Astrocyte of the cerebellum (primary cell): ENCODE measurements at regions not wholly inside any gene's neighbourhood (a gene's known extent, or its start where the extent isn't known, plus 50 kb on each side); places are given as distances from the start of the nearest gene placed in this dataset.
"Not testable (repeated sequence)": the region's sequence is repeated elsewhere in the genome, so short reads cannot be mapped to it uniquely, and the experiment has no call there.

Experiments used
- DNase-seq: peaks from one replicate; pipeline ENCODE4 v3.0.0-alpha.2; 2011; ENCODE audit warnings: low read depth
- H3K4me3 ChIP-seq: 2 replicates; pipeline ENCODE4 v1.5.1; 2011; ENCODE audit warnings: mild to moderate bottlenecking, low read depth, low read length, moderate library complexity
- in situ Hi-C: cut with HindIII; loops from 2 replicates; pipeline ENCODE4 v1.10.0; 2017; ENCODE audit warnings: low sequenced_read_pairs
- TF ChIP-seq, protein P1 (sequence below): IDR thresholded peaks from 2 replicates; pipeline ENCODE4 v1.5.1; 2012; ENCODE audit warnings: low read length, low read depth, moderate library complexity, mild to moderate bottlenecking; ENCODE audit errors: missing control alignments

DNA sequence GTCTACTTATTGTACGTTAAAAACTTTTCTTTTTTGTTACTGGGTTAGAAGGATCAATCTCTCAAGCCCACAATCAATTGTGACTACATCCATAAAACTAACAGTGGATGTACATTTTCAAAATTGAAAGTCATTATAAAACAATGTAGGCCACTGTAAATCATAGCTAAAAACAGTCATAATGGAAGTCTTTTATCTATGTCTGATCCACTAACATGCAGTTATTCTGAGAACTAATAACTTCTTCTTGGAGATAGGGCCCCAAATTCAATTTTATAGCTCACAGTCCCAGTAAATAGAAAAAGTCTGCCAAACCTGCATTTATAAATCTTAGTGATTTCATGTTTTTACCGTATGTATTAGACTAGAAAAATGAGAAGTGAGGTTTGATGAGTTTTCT is 187.3 kb upstream of the MMS22L start:
- DNase-seq = no peak
- in situ Hi-C loops = no loop called here
- TF ChIP-seq, protein P1, sequence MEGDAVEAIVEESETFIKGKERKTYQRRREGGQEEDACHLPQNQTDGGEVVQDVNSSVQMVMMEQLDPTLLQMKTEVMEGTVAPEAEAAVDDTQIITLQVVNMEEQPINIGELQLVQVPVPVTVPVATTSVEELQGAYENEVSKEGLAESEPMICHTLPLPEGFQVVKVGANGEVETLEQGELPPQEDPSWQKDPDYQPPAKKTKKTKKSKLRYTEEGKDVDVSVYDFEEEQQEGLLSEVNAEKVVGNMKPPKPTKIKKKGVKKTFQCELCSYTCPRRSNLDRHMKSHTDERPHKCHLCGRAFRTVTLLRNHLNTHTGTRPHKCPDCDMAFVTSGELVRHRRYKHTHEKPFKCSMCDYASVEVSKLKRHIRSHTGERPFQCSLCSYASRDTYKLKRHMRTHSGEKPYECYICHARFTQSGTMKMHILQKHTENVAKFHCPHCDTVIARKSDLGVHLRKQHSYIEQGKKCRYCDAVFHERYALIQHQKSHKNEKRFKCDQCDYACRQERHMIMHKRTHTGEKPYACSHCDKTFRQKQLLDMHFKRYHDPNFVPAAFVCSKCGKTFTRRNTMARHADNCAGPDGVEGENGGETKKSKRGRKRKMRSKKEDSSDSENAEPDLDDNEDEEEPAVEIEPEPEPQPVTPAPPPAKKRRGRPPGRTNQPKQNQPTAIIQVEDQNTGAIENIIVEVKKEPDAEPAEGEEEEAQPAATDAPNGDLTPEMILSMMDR = no peak
- H3K4me3 ChIP-seq = no peak overlapping the region

DNA sequence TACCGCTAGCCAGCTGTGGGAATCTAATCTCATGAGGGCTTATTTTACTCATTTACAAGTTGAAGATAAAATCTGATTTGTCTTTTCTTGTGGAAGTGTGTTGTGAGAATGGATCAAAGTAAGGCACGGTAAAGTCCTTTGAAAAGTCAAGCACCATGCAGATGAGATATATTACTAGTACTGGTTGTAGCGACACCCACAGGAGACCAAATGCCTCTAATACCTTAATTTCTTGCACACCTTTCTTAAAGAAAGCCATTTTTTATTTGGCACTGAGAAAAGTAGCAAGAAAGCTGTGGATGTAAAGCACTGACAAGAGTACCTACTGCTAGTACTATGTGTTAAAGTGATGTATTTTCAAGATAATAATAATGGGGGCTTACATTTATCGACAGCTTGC is 191.0 kb upstream of the MMS22L start:
- no peak for DNase-seq
- no peak overlapping the region for H3K4me3 ChIP-seq
- TF ChIP-seq, protein P1 = no peak
- in situ Hi-C loops = no loop called here

DNA sequence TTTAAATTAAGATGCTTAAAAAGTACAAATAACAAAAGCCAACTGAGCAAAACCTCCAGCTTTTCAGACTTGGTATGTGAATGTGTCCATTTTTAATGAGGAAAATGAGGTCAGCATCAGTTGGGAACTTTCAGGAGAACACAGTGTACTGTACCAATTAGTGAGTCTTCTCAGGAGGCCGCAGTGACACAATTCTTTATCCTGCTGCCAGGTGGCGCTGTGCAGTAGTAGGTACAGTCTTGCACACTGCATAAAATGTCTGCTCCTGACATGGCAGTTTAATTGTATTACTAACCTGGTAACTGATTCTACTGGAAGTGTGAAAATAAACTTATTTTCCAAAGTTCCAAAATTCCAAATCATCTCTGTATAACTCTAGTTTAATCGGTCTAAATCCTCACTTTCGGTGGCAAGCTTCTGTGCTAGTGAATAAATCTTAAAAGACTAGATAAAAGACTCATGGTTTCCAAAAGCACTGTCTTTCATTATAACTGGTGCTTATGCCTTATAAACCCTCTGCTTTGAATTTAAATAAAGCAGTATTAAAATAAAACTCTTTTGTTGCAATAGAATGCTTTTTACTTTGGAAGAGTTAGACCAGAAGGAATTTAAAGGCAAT is 214.8 kb upstream of the MMS22L start:
- H3K4me3 ChIP-seq = no peak overlapping the region
- TF ChIP-seq, protein P1 = peak; percentile 87
- in situ Hi-C loops = no loop called here
- peak; percentile 63 for DNase-seq

DNA sequence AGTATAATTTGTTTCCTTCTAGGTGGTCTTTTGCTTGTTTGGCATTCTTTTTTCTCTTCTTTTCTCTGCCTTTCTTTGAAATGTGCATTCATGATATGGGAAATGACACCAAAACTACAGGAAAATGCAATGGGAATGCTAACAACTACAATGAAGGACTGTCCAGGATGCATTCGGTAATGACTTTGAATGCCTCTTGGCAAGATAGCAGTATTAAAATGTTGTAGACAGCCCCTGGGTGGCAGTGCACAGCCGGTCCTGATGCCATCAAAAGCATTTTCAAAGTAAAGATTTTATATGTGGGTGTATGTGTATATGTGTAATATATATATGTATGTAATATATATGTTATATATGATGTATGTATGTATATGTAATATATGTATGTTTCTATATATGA is 218.8 kb upstream of the MMS22L start:
- DNase-seq = no peak
- in situ Hi-C loops = no loop called here
- TF ChIP-seq, protein P1 = no peak
- H3K4me3 ChIP-seq = no peak overlapping the region

DNA sequence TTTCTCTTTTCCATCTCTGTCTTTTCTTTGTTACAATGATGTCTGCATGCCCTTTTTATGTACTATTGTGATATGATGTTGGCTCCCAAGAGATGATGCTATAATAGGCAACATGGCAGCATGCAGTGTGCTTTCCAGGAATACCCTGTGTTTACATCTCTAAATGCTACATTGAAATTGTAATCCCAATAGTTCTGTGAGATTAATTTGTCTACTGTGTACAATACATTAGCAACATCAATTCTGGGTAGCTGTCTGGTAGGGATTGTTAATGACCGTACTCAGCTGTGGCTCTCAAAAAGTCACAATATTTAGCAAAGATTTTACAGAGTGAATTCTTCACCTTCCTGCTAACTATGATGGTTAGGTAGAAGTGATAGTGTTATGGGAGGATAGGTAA is 225.6 kb upstream of the MMS22L start:
- in situ Hi-C loops = no loop called here
- TF ChIP-seq, protein P1 = no peak
- H3K4me3 ChIP-seq = no peak overlapping the region
- no peak for DNase-seq

DNA sequence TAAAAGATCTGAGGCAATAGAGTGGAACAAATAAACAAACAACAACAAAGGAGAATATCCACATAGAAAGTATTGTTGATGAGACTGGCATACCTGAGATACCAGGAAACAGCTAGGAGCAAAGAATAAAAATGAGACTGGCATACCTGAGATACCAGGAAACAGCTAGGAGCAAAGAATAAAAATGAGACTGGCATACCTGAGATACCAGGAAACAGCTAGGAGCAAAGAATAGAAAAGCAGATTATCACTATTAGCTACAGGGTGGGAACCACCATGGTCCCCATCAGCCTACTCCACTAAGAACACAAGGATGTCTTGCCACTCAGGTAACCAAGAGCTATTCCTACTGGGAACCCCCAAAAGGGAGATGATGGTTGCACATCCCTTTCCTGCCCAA is 230.2 kb upstream of the MMS22L start:
- DNase-seq, H3K4me3 ChIP-seq, in situ Hi-C loops: not testable (repeated sequence)

DNA sequence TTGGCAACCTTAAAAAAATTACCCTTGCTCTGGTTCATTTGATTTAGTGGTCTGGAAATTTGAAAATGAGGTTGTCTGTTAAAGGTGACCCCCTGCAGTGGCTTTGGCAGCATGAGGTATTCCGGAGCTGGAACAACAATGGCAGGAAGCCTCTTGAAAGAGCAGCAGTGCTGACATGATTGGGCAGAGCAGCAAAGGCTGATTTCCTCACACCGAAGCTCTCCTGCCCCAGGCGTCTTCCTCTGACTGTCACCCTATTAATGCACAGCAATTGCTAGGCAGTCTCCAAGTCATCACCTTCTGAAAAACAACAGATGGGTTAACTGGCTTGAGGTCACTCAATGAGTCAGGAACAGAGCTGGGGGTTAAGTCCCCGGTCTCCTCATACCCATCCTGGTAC is 241.8 kb upstream of the MMS22L start:
- TF ChIP-seq, protein P1 = no peak
- in situ Hi-C loops = no loop called here
- peak; percentile 11 for DNase-seq
- no peak overlapping the region for H3K4me3 ChIP-seq
